ENCODE measurements at regions not wholly inside any gene's neighbourhood (a gene's known extent, or its start where the extent isn't known, plus 50 kb on each side); places are given as distances from the start of the nearest gene placed in this dataset.

DNA sequence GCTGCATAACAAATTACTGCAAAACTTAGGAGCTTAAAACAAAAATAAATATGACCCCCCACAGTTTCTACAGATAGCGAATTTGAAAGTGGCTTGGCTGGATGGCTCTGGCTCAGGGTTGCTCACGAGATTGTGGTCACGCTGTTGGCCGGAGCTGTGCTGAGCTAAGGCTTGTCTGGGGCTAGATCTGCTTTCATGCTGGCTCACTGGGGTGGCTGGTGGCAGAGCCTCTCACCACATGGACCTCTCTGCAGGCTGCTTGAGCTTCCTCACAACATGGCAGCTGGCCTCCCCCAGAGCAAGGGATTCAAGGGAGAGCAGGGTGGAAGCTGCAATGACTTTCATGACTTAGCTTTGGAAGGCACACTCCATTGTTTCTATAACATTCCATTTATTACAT lies 354.1 kb downstream of the SHQ1 start:
- Histone ChIP-seq H3K27me3 (ENCODE audit: insufficient read depth) (no peaks in the 10 kb centered on the region; the same call in 1 of the 2 replicates), H3K4me3 (ENCODE audit: low read depth in 2 of 2, low read length in 1 of 2) (no peak overlapping the region), H3K9ac (no peak overlapping the region), H3K79me2 (ENCODE audit: insufficient read depth) (no peaks in the 10 kb centered on the region), H3K36me3 (replicated peaks in 1 of 2; ENCODE audit: control insufficient read depth in 1 of 2, insufficient read depth in 2 of 2, low read length in 1 of 2) (no peaks in the 10 kb centered on the region), H3K27ac (ENCODE audit: low read depth in 2 of 2, low read length in 1 of 2) (no peak overlapping the region), H4K20me1 (ENCODE audit: insufficient read depth) (no peaks in the 10 kb centered on the region), H3K4me2 (no peak overlapping the region), H3K9me3 (no peaks in the 10 kb centered on the region), H3K4me1 (ENCODE audit: control insufficient read depth in 1 of 2, insufficient read depth in 2 of 2, low read depth in 1 of 2, low read length in 1 of 2) (peaks cover 0 to 6% of the 10 kb centered on the region in 2 experiments; a peak in 1 of 4 replicates), H2AFZ (ENCODE audit: low read depth) (no peak overlapping the region), H3K9me2 (no peaks in the 10 kb centered on the region), H3F3A (replicated peaks; ENCODE audit: insufficient read depth) (no peaks in the 10 kb centered on the region)
- ChIA-PET CTCF (interaction anchor here (1.6 kb wide), 1 partner anchor 171 kb away, joined by 3 read pairs; no protein-coding TSS in a partner anchor), POLR2A (no interaction called here)
- WGBS (ENCODE audit: low lambda C conversion rate) = 71% methylated on average over 3 of the region's 4 CpGs
- no peak for DNase-seq
- TF ChIP-seq FOSL2 (IDR thresholded peaks at IDR 0.05; ENCODE audit: borderline replicate concordance, low read depth) = no peak
- no peak for TF ChIP-seq FOXJ3 (CRISPR knock-in tag; IDR thresholded peaks at IDR 0.05)
- no peak for TF ChIP-seq EP300 (IDR thresholded peaks at IDR 0.05; ENCODE audit: borderline replicate concordance in 1 of 2, low read depth in 1 of 2, low read length in 1 of 2)
- TF ChIP-seq EZH2phosphoT487 (IDR thresholded peaks at IDR 0.05; ENCODE audit: borderline replicate concordance, low read depth) = no peak

- no peak overlapping the region for H2AFZ ChIP-seq (ENCODE audit: low read depth)
- H3K27ac ChIP-seq (ENCODE audit: low read depth in 2 of 2, low read length in 1 of 2) = no peak overlapping the region
- no peaks in the 10 kb centered on the region for H3K79me2 ChIP-seq (ENCODE audit: insufficient read depth)
- no peaks in the 10 kb centered on the region for H3K36me3 ChIP-seq (replicated peaks in 1 of 2; ENCODE audit: control insufficient read depth in 1 of 2, insufficient read depth in 2 of 2, low read length in 1 of 2)
- WGBS (ENCODE audit: low lambda C conversion rate) = 14% methylated on average over 2 of the region's 2 CpGs
- CTCF ChIA-PET = no interaction called here
- no peak overlapping the region for H3K4me3 ChIP-seq (ENCODE audit: low read depth in 2 of 2, low read length in 1 of 2)
- DNase-seq = no peak
- no peak overlapping the region for H3K9ac ChIP-seq
- no peak overlapping the region; the same call in 1 of the 2 replicates for H3K4me2 ChIP-seq
- H3K9me3 ChIP-seq = no peaks in the 10 kb centered on the region
- no peaks in the 10 kb centered on the region for H3F3A ChIP-seq (replicated peaks; ENCODE audit: insufficient read depth)
- no peaks in the 10 kb centered on the region; the same call in 1 of the 2 replicates for H3K27me3 ChIP-seq (ENCODE audit: insufficient read depth)
- H4K20me1 ChIP-seq (ENCODE audit: insufficient read depth) = no peaks in the 10 kb centered on the region
- POLR2A ChIA-PET = no interaction called here
- peaks cover 0 to 6% of the 10 kb centered on the region in 2 experiments; a peak in 1 of 4 replicates for H3K4me1 ChIP-seq (ENCODE audit: control insufficient read depth in 1 of 2, insufficient read depth in 2 of 2, low read depth in 1 of 2, low read length in 1 of 2)
- no peaks in the 10 kb centered on the region for H3K9me2 ChIP-seq
- TF ChIP-seq YY1 (IDR thresholded peaks at IDR 0.05; ENCODE audit: low read depth) (no peak), RXRA (IDR thresholded peaks at IDR 0.05; ENCODE audit: borderline replicate concordance, low read depth) (peak; percentile 68; the same call in 1 of the 2 replicates), ELF1 (IDR thresholded peaks at IDR 0.05) (no peak), USF2 (IDR thresholded peaks at IDR 0.05; ENCODE audit: borderline replicate concordance, low read depth, low read length) (no peak), NRF1 (IDR thresholded peaks at IDR 0.05; ENCODE audit: low read depth, low read length) (no peak), EP300 (IDR thresholded peaks at IDR 0.05; ENCODE audit: borderline replicate concordance in 1 of 2, low read depth in 1 of 2, low read length in 1 of 2) (peak in 1 of 2 experiments; percentile 74; a peak in 1 of 4 replicates), PBX3 (IDR thresholded peaks at IDR 0.05) (peak; percentile 48), FOXM1 (IDR thresholded peaks at IDR 0.05; ENCODE audit: low read depth) (no peak), TEAD4 (IDR thresholded peaks at IDR 0.05; ENCODE audit: borderline replicate concordance, insufficient read depth) (peak; percentile 79), MXI1 (IDR thresholded peaks at IDR 0.05; ENCODE audit: low read depth, low read length) (no peak), NFIC (IDR thresholded peaks at IDR 0.05; ENCODE audit: borderline replicate concordance) (peak; percentile 96), JUND (IDR thresholded peaks at IDR 0.05) (peak; percentile 64)
- TF ChIP-seq, protein P1, sequence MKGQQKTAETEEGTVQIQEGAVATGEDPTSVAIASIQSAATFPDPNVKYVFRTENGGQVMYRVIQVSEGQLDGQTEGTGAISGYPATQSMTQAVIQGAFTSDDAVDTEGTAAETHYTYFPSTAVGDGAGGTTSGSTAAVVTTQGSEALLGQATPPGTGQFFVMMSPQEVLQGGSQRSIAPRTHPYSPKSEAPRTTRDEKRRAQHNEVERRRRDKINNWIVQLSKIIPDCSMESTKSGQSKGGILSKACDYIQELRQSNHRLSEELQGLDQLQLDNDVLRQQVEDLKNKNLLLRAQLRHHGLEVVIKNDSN (IDR thresholded peaks at IDR 0.05; ENCODE audit: borderline replicate concordance, low read depth) = no peak
- TF ChIP-seq, protein P2, sequence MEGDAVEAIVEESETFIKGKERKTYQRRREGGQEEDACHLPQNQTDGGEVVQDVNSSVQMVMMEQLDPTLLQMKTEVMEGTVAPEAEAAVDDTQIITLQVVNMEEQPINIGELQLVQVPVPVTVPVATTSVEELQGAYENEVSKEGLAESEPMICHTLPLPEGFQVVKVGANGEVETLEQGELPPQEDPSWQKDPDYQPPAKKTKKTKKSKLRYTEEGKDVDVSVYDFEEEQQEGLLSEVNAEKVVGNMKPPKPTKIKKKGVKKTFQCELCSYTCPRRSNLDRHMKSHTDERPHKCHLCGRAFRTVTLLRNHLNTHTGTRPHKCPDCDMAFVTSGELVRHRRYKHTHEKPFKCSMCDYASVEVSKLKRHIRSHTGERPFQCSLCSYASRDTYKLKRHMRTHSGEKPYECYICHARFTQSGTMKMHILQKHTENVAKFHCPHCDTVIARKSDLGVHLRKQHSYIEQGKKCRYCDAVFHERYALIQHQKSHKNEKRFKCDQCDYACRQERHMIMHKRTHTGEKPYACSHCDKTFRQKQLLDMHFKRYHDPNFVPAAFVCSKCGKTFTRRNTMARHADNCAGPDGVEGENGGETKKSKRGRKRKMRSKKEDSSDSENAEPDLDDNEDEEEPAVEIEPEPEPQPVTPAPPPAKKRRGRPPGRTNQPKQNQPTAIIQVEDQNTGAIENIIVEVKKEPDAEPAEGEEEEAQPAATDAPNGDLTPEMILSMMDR (IDR thresholded peaks at IDR 0.05) = no peak
- TF ChIP-seq, protein P3, sequence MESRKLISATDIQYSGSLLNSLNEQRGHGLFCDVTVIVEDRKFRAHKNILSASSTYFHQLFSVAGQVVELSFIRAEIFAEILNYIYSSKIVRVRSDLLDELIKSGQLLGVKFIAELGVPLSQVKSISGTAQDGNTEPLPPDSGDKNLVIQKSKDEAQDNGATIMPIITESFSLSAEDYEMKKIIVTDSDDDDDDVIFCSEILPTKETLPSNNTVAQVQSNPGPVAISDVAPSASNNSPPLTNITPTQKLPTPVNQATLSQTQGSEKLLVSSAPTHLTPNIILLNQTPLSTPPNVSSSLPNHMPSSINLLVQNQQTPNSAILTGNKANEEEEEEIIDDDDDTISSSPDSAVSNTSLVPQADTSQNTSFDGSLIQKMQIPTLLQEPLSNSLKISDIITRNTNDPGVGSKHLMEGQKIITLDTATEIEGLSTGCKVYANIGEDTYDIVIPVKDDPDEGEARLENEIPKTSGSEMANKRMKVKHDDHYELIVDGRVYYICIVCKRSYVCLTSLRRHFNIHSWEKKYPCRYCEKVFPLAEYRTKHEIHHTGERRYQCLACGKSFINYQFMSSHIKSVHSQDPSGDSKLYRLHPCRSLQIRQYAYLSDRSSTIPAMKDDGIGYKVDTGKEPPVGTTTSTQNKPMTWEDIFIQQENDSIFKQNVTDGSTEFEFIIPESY (IDR thresholded peaks at IDR 0.05; ENCODE audit: borderline replicate concordance, low read depth) = 0 out of 2 replicates have a peak, but pooled peaks have one; percentile 40
These were observed 356.0 kb downstream of the SHQ1 start for GRCh38 chr3:72492240-72492639.
